H1 (cell line): ENCODE measurements at regions not wholly inside any gene's neighbourhood (a gene's known extent, or its start where the extent isn't known, plus 50 kb on each side); places are given as distances from the start of the nearest gene placed in this dataset.

Source experiments
- CTCF ChIA-PET: fragments of 300-600 bp; sonication (Branson Sonifier 250); formaldehyde crosslinking; loops from one replicate; lab custom pipeline; 2021; ENCODE audit not compliant: partially characterized antibody; lab: Charles Lee
- POLR2A ChIA-PET: fragments of 300-600 bp; sonication (Branson Sonifier 250); formaldehyde crosslinking; loops from one replicate; lab custom pipeline; 2021; ENCODE audit warnings: inconsistent platforms; ENCODE audit not compliant: partially characterized antibody; lab: Charles Lee
- DNase-seq, 2 experiments: peaks; one replicate each; pipeline versions ENCODE4 v3.0.0 to v3.0.0-alpha.2; 2010 to 2022; ENCODE audit warnings: low spot score in 2 of 2, low read depth in 1 of 2, mixed read lengths in 1 of 2
- FAIRE-seq: peaks from 2 replicates; lab custom pipeline; 2011; peaks lifted over from hg19 to GRCh38; lab: Jason Lieb, UNC
- H2AFZ ChIP-seq: 2 replicates; pipeline ENCODE4 v1.8.1; 2012; ENCODE audit warnings: low read length, inconsistent platforms
- H2AK5ac ChIP-seq: 2 replicates; pipeline ENCODE4 v1.6.1; 2013; ENCODE audit warnings: low read depth, low read length
- H2BK120ac ChIP-seq: replicated peaks from 2 replicates; pipeline ENCODE3; 2013; ENCODE audit warnings: low read depth, low read length, inconsistent platforms
- H2BK12ac ChIP-seq: 2 replicates; pipeline ENCODE4 v1.6.1; 2013; ENCODE audit warnings: low read depth, low read length
- H2BK15ac ChIP-seq: 2 replicates; pipeline ENCODE4 v1.6.1; 2013; ENCODE audit warnings: low read length
- H2BK20ac ChIP-seq: 2 replicates; pipeline ENCODE4 v1.6.1; 2013; ENCODE audit warnings: low read length
- H2BK5ac ChIP-seq: 2 replicates; pipeline ENCODE4 v1.6.1; 2013; ENCODE audit warnings: low read depth, low read length
- H3K14ac ChIP-seq: 2 replicates; pipeline ENCODE4 v1.6.1; 2013; ENCODE audit warnings: inconsistent platforms; ENCODE audit not compliant: insufficient read length
- H3K18ac ChIP-seq: 2 replicates; pipeline ENCODE4 v1.6.1; 2013; ENCODE audit warnings: low read length; ENCODE audit errors: extremely low read depth
- H3K23ac ChIP-seq: 2 replicates; pipeline ENCODE4 v1.6.1; 2013; ENCODE audit warnings: inconsistent platforms; ENCODE audit not compliant: insufficient read length
- H3K23me2 ChIP-seq: 2 replicates; pipeline ENCODE4 v1.6.1; 2013; ENCODE audit warnings: low read depth, low read length
- H3K27ac ChIP-seq: 2 replicates; pipeline ENCODE4 v1.6.1; 2011; ENCODE audit warnings: low read depth, low read length, inconsistent platforms
- H3K27me3 ChIP-seq, 4 experiments: replicated peaks in 1 of 4; 1 replicate in 1 of 4; 2 replicates in 3 of 4; pipeline versions ENCODE4 v1.6.1 to v1.8.1; 2011 to 2013; ENCODE audit warnings: low read length in 3 of 4, mild to moderate bottlenecking in 3 of 4, inconsistent platforms in 2 of 4, mixed read lengths in 2 of 4, moderate library complexity in 1 of 4; ENCODE audit not compliant: control insufficient read depth in 3 of 4, insufficient read depth in 3 of 4; ENCODE audit errors: extremely low read depth in 1 of 4
- H3K36me3 ChIP-seq, 4 experiments: 2 replicates each; pipeline versions ENCODE4 v1.6.1 to v1.8.1; 2011 to 2013; ENCODE audit warnings: mild to moderate bottlenecking in 4 of 4, low read length in 3 of 4, moderate library complexity in 2 of 4, control low read depth in 1 of 4, inconsistent platforms in 1 of 4; ENCODE audit not compliant: insufficient read depth in 4 of 4, control insufficient read depth in 2 of 4
- H3K4ac ChIP-seq: replicated peaks from 2 replicates; pipeline ENCODE3; 2013; ENCODE audit warnings: low read length, low read depth, mixed read lengths, inconsistent platforms; ENCODE audit not compliant: insufficient read length
- H3K4me1 ChIP-seq, 4 experiments: replicated peaks in 1 of 4; 1 replicate in 1 of 4; 2 replicates in 3 of 4; pipeline versions ENCODE4 v1.6.1 to v1.8.1; 2011 to 2013; ENCODE audit warnings: low read length in 3 of 4, inconsistent platforms in 2 of 4, mixed read lengths in 1 of 4; ENCODE audit not compliant: insufficient read depth in 4 of 4, control insufficient read depth in 3 of 4
- H3K4me2 ChIP-seq, 2 experiments: 2 replicates each; pipeline versions ENCODE4 v1.6.1 to v1.8.1; 2011 to 2013; ENCODE audit warnings: low read depth in 2 of 2, low read length in 2 of 2, control low read depth in 1 of 2, inconsistent platforms in 1 of 2, mild to moderate bottlenecking in 1 of 2; ENCODE audit not compliant: insufficient read depth in 1 of 2
- H3K4me3 ChIP-seq, 4 experiments: fragments of 200-600, 300-600 bp in 1 of 4; sonication (generic), shearing (Covaris generic), sonication (Bioruptor Twin) in 1 of 4; 2 replicates each; pipeline versions ENCODE4 v1.5.1 to v1.8.1; 2011 to 2016; ENCODE audit warnings: low read length in 4 of 4, low read depth in 3 of 4, control low read depth in 2 of 4, inconsistent platforms in 2 of 4, mild to moderate bottlenecking in 2 of 4, mixed read lengths in 1 of 4, moderate library complexity in 1 of 4; ENCODE audit not compliant: insufficient read depth in 2 of 4; ENCODE audit errors: extremely low read depth in 1 of 4
- H3K56ac ChIP-seq: replicated peaks from 2 replicates; pipeline ENCODE3; 2013; ENCODE audit warnings: low read depth, mild to moderate bottlenecking, mixed read lengths, low read length, inconsistent platforms; ENCODE audit not compliant: insufficient read length
- H3K79me1 ChIP-seq: 2 replicates; pipeline ENCODE4 v1.6.1; 2013; ENCODE audit warnings: low read depth, low read length, control low read depth
- H3K79me2 ChIP-seq, 2 experiments: 2 replicates each; pipeline versions ENCODE4 v1.6.1 to v1.8.1; 2012 to 2013; ENCODE audit warnings: low read length in 2 of 2, mild to moderate bottlenecking in 2 of 2, inconsistent platforms in 1 of 2; ENCODE audit not compliant: insufficient read depth in 2 of 2, control insufficient read depth in 1 of 2
- H3K9ac ChIP-seq, 4 experiments: replicated peaks in 1 of 4; 1 replicate in 1 of 4; 2 replicates in 3 of 4; pipeline versions ENCODE4 v1.6.1 to v1.8.1; 2011 to 2013; ENCODE audit warnings: low read depth in 3 of 4, low read length in 3 of 4, control low read depth in 2 of 4, mild to moderate bottlenecking in 2 of 4, moderate library complexity in 2 of 4, inconsistent platforms in 1 of 4; ENCODE audit errors: extremely low read depth in 1 of 4
- H3K9me3 ChIP-seq, 2 experiments: 2 replicates each; pipeline versions ENCODE4 v1.6.1 to v1.8.1; 2012 to 2013; ENCODE audit warnings: mild to moderate bottlenecking in 2 of 2, moderate library complexity in 2 of 2, control low read depth in 1 of 2, inconsistent platforms in 1 of 2, low read depth in 1 of 2, low read length in 1 of 2, mixed read lengths in 1 of 2; ENCODE audit not compliant: insufficient read depth in 2 of 2
- H4K20me1 ChIP-seq, 2 experiments: replicated peaks in 1 of 2; 2 replicates each; pipeline versions ENCODE3 to v1.8.1; 2011 to 2013; ENCODE audit warnings: inconsistent platforms in 2 of 2, low read length in 2 of 2, mild to moderate bottlenecking in 1 of 2; ENCODE audit not compliant: insufficient read depth in 2 of 2, control insufficient read depth in 1 of 2
- H4K5ac ChIP-seq: 2 replicates; pipeline ENCODE4 v1.6.1; 2013; ENCODE audit warnings: low read length, low read depth, mixed read lengths, inconsistent platforms; ENCODE audit not compliant: insufficient read length
- H4K8ac ChIP-seq: 2 replicates; pipeline ENCODE4 v1.8.0; 2013; ENCODE audit warnings: mild to moderate bottlenecking, moderate library complexity, low read length, inconsistent platforms; ENCODE audit not compliant: insufficient read depth; ENCODE audit errors: extremely low read depth
- H4K91ac ChIP-seq: replicated peaks from 2 replicates; pipeline ENCODE3; 2013; ENCODE audit warnings: low read length, mixed read lengths, inconsistent platforms; ENCODE audit not compliant: insufficient read length
- HDAC6 ChIP-seq: IDR thresholded peaks from one replicate; pipeline ENCODE4 v1.7.1; 2012; ENCODE audit warnings: low read depth, mild to moderate bottlenecking, inconsistent platforms, low read length, moderate library complexity
- KDM5A ChIP-seq: fragments of 200-600 bp; IDR thresholded peaks from 2 replicates; pipeline ENCODE4 v1.7.1; 2012; ENCODE audit warnings: mild to moderate bottlenecking, low read length, inconsistent platforms, mixed read lengths
- PHF8 ChIP-seq: fragments of 200-600 bp; sonication (generic); conservative IDR thresholded peaks from 2 replicates; pipeline ENCODE4 v1.7.1; 2012; ENCODE audit warnings: low read depth, mild to moderate bottlenecking, inconsistent platforms, low read length, moderate library complexity
- RFX5 ChIP-seq: IDR thresholded peaks from 2 replicates; pipeline ENCODE4 v1.6.1; 2011; ENCODE audit warnings: low read depth, low read length, improper control_type of control experiment, borderline replicate concordance
- SIX5 ChIP-seq: IDR thresholded peaks from 2 replicates; pipeline ENCODE4 v1.6.1; 2011; ENCODE audit warnings: mild to moderate bottlenecking, low read depth, low read length
- WGBS, 2 experiments: shearing (Covaris generic) in 1 of 2; methylation state at CpG; one replicate each; pipeline versions ENCODE4 v1.1.6 to v1.1.7; 2013 to 2015; ENCODE audit warnings: low lambda C conversion rate in 2 of 2, mixed read lengths in 2 of 2, inconsistent platforms in 1 of 2, low coverage in 1 of 2, missing lambda C conversion rate in 1 of 2; ENCODE audit not compliant: insufficient replicate concordance in 2 of 2, insufficient coverage in 1 of 2, insufficient read length in 1 of 2; ENCODE audit errors: extremely low coverage in 1 of 2, missing lambda C conversion rate in 1 of 2; 5-methylcytosine and 5-hydroxymethylcytosine counted together
- TF ChIP-seq, protein P1 (sequence below): IDR thresholded peaks from 2 replicates; pipeline ENCODE4 v1.6.1; 2012; ENCODE audit warnings: inconsistent platforms

DNA sequence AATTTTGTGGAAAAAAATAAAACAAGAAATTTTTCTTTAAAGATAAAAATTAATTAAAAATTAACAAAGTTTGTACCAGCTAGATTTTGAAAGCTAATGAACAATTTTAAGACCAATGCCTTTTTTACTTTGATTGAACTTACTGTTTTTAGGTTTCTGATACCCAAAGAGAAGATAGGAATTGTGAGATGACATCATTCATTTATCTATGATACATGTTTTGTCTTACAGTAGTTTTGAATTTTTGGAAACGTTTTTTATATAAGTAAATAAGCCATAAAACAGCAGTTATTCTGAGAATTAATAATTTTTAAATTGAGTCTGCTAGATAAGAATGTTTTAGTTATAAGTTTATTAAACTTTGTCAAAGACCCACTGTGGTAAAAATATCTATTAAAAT, 65.0 kb upstream of the GPR174 start (continued):
- TF ChIP-seq KDM5A = no peak

DNA sequence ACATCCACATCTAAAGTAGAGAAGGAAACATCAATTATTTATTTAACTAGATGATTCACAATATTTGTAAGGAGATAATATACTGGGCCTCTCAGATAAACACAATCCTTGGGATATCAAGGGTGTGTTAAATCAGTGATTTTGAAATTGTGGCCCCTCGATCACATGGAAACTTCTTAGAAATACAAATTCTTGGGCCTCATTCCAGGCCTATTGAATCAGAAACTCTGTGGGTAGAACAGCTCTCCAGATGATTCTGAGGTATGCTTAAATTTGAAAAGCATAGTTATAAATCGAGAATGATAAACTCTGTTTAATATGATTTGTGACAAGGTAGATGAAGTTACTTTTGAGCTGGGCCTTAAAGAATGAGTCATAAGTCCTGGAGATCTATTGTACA, 64.3 kb upstream of the GPR174 start:
- Histone ChIP-seq H3K79me1 (no peaks in the 10 kb centered on the region), H3K9me3 (no peaks in the 10 kb centered on the region), H3K4me2 (no peak overlapping the region), H3K9ac (no peak overlapping the region), H3K36me3 (no peaks in the 10 kb centered on the region), H3K79me2 (no peaks in the 10 kb centered on the region), H3K4me3 (no peak overlapping the region), H3K4ac (no peak overlapping the region), H4K91ac (no peak overlapping the region), H3K56ac (no peak overlapping the region), H2BK5ac (no peak overlapping the region), H3K23me2 (no peaks in the 10 kb centered on the region), H2BK20ac (no peak overlapping the region), H2AK5ac (no peak overlapping the region), H2BK120ac (no peak overlapping the region), H3K14ac (no peak overlapping the region), H4K5ac (no peak overlapping the region), H3K18ac (no peak overlapping the region), H3K23ac (no peak overlapping the region), H4K20me1 (no peaks in the 10 kb centered on the region), H4K8ac (no peak overlapping the region), H2BK12ac (no peak overlapping the region), H3K4me1 (no peaks in the 10 kb centered on the region), H2BK15ac (no peak overlapping the region), H3K27me3 (no peaks in the 10 kb centered on the region), H3K27ac (no peak overlapping the region), H2AFZ (no peak overlapping the region)
- WGBS, 2 experiments = 92% methylated on average over 2 of the region's 2 CpGs; no CpG with 5 or more reads in 1 of the 2 experiments
- DNase-seq = no peak
- TF ChIP-seq PHF8 = no peak
- TF ChIP-seq, protein P1, sequence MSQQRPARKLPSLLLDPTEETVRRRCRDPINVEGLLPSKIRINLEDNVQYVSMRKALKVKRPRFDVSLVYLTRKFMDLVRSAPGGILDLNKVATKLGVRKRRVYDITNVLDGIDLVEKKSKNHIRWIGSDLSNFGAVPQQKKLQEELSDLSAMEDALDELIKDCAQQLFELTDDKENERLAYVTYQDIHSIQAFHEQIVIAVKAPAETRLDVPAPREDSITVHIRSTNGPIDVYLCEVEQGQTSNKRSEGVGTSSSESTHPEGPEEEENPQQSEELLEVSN = no peak
- no peak for TF ChIP-seq RFX5
- no peak for TF ChIP-seq HDAC6
- TF ChIP-seq SIX5 = no peak
- ChIA-PET POLR2A (no interaction called here), CTCF (no interaction called here)
- no peak for FAIRE-seq
